Activated B cell treated with CpG ODN at 0.5 μM for 24 hours (primary cell): ENCODE measurements at regions not wholly inside any gene's neighbourhood (a gene's known extent, or its start where the extent isn't known, plus 50 kb on each side); places are given as distances from the start of the nearest gene placed in this dataset.

Source experiments
- ATAC-seq: fragments of 200-7000 bp; cut with Tn5 transposase; one replicate; pipeline ENCODE4 v1.10.0; 2021; ENCODE audit warnings: low read depth, mild to moderate bottlenecking, moderate library complexity
- CTCF ChIA-PET: fragments of 350-600 bp; sonication (Branson Sonifier 250); formaldehyde crosslinking; loops from one replicate; lab custom pipeline; 2021; ENCODE audit warnings: antibody characterized with exemption; lab: Charles Lee
- POLR2A ChIA-PET: fragments of 350-600 bp; sonication (Branson Sonifier 250); formaldehyde crosslinking; loops from one replicate; lab custom pipeline; 2021; ENCODE audit warnings: antibody characterized with exemption; lab: Charles Lee
- DNase-seq: peaks from one replicate; pipeline ENCODE4 v3.0.0; 2022
- H3K27ac Mint-ChIP-seq: one replicate; pipeline ENCODE4 v1.8.0; 2020; ENCODE audit warnings: mixed read lengths
- H3K27me3 Mint-ChIP-seq: one replicate; pipeline ENCODE4 v1.8.0; 2021; ENCODE audit warnings: mixed read lengths
- H3K36me3 Mint-ChIP-seq: one replicate; pipeline ENCODE4 v1.8.0; 2021; ENCODE audit warnings: low read depth, mixed read lengths
- H3K4me1 Mint-ChIP-seq: one replicate; pipeline ENCODE4 v1.8.0; 2021; ENCODE audit warnings: mixed read lengths
- H3K4me3 Mint-ChIP-seq: one replicate; pipeline ENCODE4 v1.8.0; 2020; ENCODE audit warnings: mild to moderate bottlenecking, mixed read lengths
- H3K9me3 Mint-ChIP-seq: one replicate; pipeline ENCODE4 v1.8.0; 2020; ENCODE audit warnings: mixed read lengths
- CTCF ChIP-seq: fragments of 200-600 bp; IDR thresholded peaks from one replicate; pipeline ENCODE4 v1.8.0; 2022; ENCODE audit warnings: antibody characterized with exemption, mild to moderate bottlenecking
- intact Hi-C: fragments of 100-400 bp; cut with micrococcal nuclease; formaldehyde crosslinking; loops from one replicate; pipeline ENCODE4 v1.15.1; 2024

DNA sequence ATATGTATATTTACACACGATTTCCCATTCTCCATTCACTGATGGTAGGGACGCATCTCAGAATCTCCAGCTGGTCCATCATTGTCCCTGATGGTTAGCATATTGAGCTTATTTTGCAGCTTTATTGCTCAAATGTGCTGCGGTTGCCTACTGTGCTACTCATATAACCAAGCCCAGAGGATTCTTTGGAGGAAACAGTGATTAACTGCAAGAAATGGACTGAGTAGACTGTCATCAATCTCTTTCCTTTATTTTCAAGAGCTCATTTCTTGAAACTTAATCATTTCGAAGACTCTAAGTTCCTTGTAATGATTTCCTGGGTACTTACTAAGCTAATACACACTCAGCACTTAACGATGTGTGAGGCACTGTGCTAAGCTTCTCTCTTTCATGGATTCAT is 119.0 kb downstream of the MAT2B start:
- Mint-ChIP-seq H3K4me3 (no peak overlapping the region), H3K36me3 (no peaks in the 10 kb centered on the region), H3K27me3 (no peaks in the 10 kb centered on the region), H3K4me1 (no peaks in the 10 kb centered on the region), H3K27ac (no peak overlapping the region), H3K9me3 (no peaks in the 10 kb centered on the region)
- intact Hi-C loops = no loop called here
- ATAC-seq = no peak
- POLR2A ChIA-PET = no interaction called here
- CTCF ChIA-PET = no interaction called here
- no peak for DNase-seq
- no peak for TF ChIP-seq CTCF

GRCh38 chr5:163626904-163627434 is 121.5 kb downstream of the MAT2B start:
- CTCF ChIA-PET = no interaction called here
- POLR2A ChIA-PET = no interaction called here
- Mint-ChIP-seq H3K27ac (no peak overlapping the region), H3K9me3 (no peaks in the 10 kb centered on the region), H3K27me3 (no peaks in the 10 kb centered on the region), H3K36me3 (no peaks in the 10 kb centered on the region), H3K4me1 (no peaks in the 10 kb centered on the region), H3K4me3 (no peak overlapping the region)
- no peak for TF ChIP-seq CTCF
- ATAC-seq (no peak), DNase-seq (no peak)
- intact Hi-C loops = no loop called here

DNA sequence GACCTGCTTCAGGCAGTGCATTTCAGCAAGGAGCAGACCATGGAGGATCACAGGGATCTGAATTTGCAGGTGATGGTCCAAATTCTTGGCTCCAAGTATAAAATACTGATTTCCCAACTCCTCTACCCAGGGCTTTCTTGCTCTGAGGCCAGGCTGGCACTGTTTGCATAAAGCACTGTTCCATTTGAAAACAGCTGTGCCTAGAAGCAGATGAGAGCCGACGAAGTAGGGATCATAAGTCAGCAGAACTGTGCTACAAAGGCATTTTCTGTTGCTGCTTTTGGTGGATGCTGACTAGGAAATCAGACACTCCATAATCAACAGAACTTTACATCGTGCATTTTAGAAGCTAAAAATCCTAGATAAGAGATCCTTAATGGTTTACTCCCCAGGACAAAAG is 126.4 kb downstream of the MAT2B start:
- H3K36me3 Mint-ChIP-seq = no peaks in the 10 kb centered on the region
- ChIA-PET POLR2A (no interaction called here), CTCF (no interaction called here)
- no peak for ATAC-seq
- H3K27me3 Mint-ChIP-seq = no peaks in the 10 kb centered on the region
- H3K4me1 Mint-ChIP-seq = no peaks in the 10 kb centered on the region
- no peak for DNase-seq
- H3K27ac Mint-ChIP-seq = no peak overlapping the region
- intact Hi-C loops = no loop called here
- TF ChIP-seq CTCF = no peak
- no peak overlapping the region for H3K4me3 Mint-ChIP-seq
- H3K9me3 Mint-ChIP-seq = no peaks in the 10 kb centered on the region

DNA sequence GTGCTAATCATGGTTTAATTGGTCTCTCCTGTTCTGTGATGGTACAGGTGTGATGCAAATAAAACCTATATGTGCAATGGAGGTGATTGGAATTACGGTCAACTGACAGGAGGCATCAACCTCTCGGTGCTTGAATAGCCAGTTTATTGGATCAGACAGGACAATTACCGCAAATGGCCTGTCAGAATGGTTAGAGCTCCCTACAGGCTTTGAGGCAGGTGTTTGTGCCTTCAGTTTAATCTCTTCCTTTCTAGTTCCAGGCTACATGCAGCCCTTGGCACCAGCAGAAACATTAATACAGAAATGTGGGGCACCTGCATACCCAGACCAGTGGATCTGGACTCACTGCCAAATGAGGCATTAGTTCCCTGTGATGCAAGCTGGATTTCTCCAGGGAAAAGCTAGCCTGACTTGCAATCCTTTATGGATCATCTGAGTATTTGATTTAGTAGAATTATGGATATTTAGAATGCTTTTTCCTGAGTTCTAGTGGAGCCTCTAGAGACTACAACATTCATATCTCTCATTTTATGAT is 128.6 kb downstream of the MAT2B start:
- no peaks in the 10 kb centered on the region for H3K36me3 Mint-ChIP-seq
- H3K4me1 Mint-ChIP-seq = no peaks in the 10 kb centered on the region
- H3K27me3 Mint-ChIP-seq = peaks cover 4% of the 10 kb centered on the region
- intact Hi-C loops = no loop called here
- no peak for ATAC-seq
- no peak overlapping the region for H3K4me3 Mint-ChIP-seq
- DNase-seq = no peak
- POLR2A ChIA-PET = no interaction called here
- no peak for TF ChIP-seq CTCF
- no peaks in the 10 kb centered on the region for H3K9me3 Mint-ChIP-seq
- CTCF ChIA-PET = no interaction called here
- no peak overlapping the region for H3K27ac Mint-ChIP-seq

- Mint-ChIP-seq H3K36me3 (no peaks in the 10 kb centered on the region), H3K27ac (no peak overlapping the region), H3K27me3 (peaks cover 4% of the 10 kb centered on the region), H3K4me1 (no peaks in the 10 kb centered on the region), H3K4me3 (no peak overlapping the region), H3K9me3 (no peaks in the 10 kb centered on the region)
- POLR2A ChIA-PET = no interaction called here
- no peak for TF ChIP-seq CTCF
- CTCF ChIA-PET = no interaction called here
- no peak for ATAC-seq
- intact Hi-C loops = no loop called here
- no peak for DNase-seq
These were observed 130.2 kb downstream of the MAT2B start for GRCh38 chr5:163635631-163636030.
